ENCODE measurements at regions not wholly inside any gene's neighbourhood (a gene's known extent, or its start where the extent isn't known, plus 50 kb on each side); places are given as distances from the start of the nearest gene placed in this dataset.
"Not testable (repeated sequence)": the region's sequence is repeated elsewhere in the genome, so short reads cannot be mapped to it uniquely, and the experiment has no call there.

- DNase-seq (ENCODE audit: low read depth), result no peak
These were observed 2371.8 kb upstream of the ACO1 start for GRCh38 chr9:30012622-30013021.

- no peak for DNase-seq (ENCODE audit: low read depth)
These were observed 2369.4 kb upstream of the ACO1 start for GRCh38 chr9:30015073-30015472.

GRCh38 chr9:30020161-30020560 lies 2364.3 kb upstream of the ACO1 start:
- DNase-seq (ENCODE audit: low read depth), result no peak

- DNase-seq (ENCODE audit: low read depth), result peak; percentile 2
These were observed 2348.7 kb upstream of the ACO1 start for GRCh38 chr9:30035761-30036160.

GRCh38 chr9:30036558-30036957 lies 2347.9 kb upstream of the ACO1 start:
- DNase-seq (ENCODE audit: low read depth), result no peak

GRCh38 chr9:30039712-30040111 lies 2344.7 kb upstream of the ACO1 start:
- DNase-seq (ENCODE audit: low read depth), result no peak

- DNase-seq (ENCODE audit: low read depth), result no peak
These were observed 2336.0 kb upstream of the ACO1 start for GRCh38 chr9:30048396-30048795.

GRCh38 chr9:30058463-30058862 lies 2326.0 kb upstream of the ACO1 start:
- DNase-seq (ENCODE audit: low read depth), result no peak

GRCh38 chr9:30060976-30061375 lies 2323.5 kb upstream of the ACO1 start:
- DNase-seq (ENCODE audit: low read depth), result no peak

- no peak for DNase-seq (ENCODE audit: low read depth)
These were observed 2318.6 kb upstream of the ACO1 start for GRCh38 chr9:30065888-30066287.

GRCh38 chr9:30069236-30069635 lies 2315.2 kb upstream of the ACO1 start:
- DNase-seq (ENCODE audit: low read depth), result not testable (repeated sequence)

GRCh38 chr9:30075022-30075421 lies 2309.4 kb upstream of the ACO1 start:
- DNase-seq (ENCODE audit: low read depth), result no peak

GRCh38 chr9:30075451-30076199 lies 2308.8 kb upstream of the ACO1 start:
- no peak for DNase-seq (ENCODE audit: low read depth)

- no peak for DNase-seq (ENCODE audit: low read depth)
These were observed 2306.2 kb upstream of the ACO1 start for GRCh38 chr9:30078195-30078594.

GRCh38 chr9:30089428-30089827 lies 2295.0 kb upstream of the ACO1 start:
- DNase-seq (ENCODE audit: low read depth), result no peak

- DNase-seq (ENCODE audit: low read depth), result peak; percentile 5
These were observed 2280.6 kb upstream of the ACO1 start for GRCh38 chr9:30103647-30104394.

GRCh38 chr9:30107134-30107533 lies 2277.3 kb upstream of the ACO1 start:
- DNase-seq (ENCODE audit: low read depth), result not testable (repeated sequence)

GRCh38 chr9:30116673-30117217 lies 2267.7 kb upstream of the ACO1 start:
- no peak for DNase-seq (ENCODE audit: low read depth)

- DNase-seq (ENCODE audit: low read depth), result no peak
These were observed 2263.8 kb upstream of the ACO1 start for GRCh38 chr9:30120666-30121065.

GRCh38 chr9:30121611-30122010 lies 2262.8 kb upstream of the ACO1 start:
- no peak for DNase-seq (ENCODE audit: low read depth)

- no peak for DNase-seq (ENCODE audit: low read depth)
These were observed 2258.6 kb upstream of the ACO1 start for GRCh38 chr9:30125881-30126280.

GRCh38 chr9:30127371-30127770 lies 2257.1 kb upstream of the ACO1 start:
- DNase-seq (ENCODE audit: low read depth), result no peak

GRCh38 chr9:30140407-30140806 lies 2244.0 kb upstream of the ACO1 start:
- no peak for DNase-seq (ENCODE audit: low read depth)

All from amniotic epithelial cell (primary cell).